GM18873 (cell line): ENCODE measurements at regions not wholly inside any gene's neighbourhood (a gene's known extent, or its start where the extent isn't known, plus 50 kb on each side); places are given as distances from the start of the nearest gene placed in this dataset.
A peak's percentile ranks its signal among the peaks of the same experiment; 100 is the strongest.
"Not testable (repeated sequence)": the region's sequence is repeated elsewhere in the genome, so short reads cannot be mapped to it uniquely, and the experiment has no call there.

Experiments used
- ATAC-seq: cut with Tn5 transposase; IDR thresholded peaks from one replicate; pipeline ENCODE4 v1.9.1; 2021; ENCODE audit warnings: mild to moderate bottlenecking, moderate library complexity, moderate number of reproducible peaks; ENCODE audit not compliant: unreplicated experiment, low FRiP score

DNA sequence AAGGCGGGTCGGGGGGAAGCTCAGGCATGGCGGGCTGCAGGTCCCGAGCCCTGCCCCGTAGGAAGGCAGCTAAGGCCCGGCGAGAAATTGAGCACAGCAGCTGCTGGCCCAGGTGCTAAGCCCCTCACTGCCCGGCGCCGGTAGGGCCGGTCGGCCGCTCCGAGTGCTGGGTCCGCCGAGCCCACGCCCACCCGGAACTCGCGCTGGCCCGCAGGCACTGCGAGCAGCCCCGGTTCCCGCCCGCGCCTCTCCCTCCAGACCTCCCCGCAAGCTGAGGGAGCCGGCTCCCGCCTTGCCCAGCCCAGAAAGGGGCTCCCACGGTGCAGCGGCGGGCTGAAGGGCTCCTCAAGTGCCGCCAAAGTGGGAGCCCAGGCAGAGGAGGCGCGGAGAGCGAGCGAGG is 209.9 kb downstream of the TRIB2 start:
- ATAC-seq: not testable (repeated sequence)

DNA sequence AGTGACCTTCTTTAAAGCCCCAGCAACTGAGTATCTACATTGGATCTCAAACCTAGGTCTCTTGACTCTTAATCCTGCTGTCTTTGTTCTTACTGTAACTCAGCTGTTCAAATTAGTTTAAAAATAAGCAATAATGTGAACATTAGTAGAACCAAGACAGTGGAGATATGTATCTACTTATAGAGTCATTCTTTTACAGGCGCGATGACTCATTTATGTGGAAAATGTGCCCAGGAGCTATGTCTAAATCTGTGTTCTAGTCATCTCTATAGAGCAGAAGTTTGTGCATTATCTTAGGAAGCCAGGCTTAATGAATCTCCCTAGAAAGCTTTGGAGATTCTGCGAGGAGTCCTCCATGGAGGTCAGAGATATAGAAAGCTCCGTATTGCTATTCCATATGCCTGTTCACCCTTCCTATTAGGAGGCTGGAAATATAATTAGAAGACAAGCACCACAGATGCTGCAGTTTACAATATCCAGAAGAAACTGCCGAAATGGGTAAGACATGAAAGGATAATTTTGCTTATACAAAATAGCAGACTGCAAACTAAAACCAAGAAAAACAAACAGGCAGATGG is 211.6 kb downstream of the TRIB2 start:
- no peak for ATAC-seq

DNA sequence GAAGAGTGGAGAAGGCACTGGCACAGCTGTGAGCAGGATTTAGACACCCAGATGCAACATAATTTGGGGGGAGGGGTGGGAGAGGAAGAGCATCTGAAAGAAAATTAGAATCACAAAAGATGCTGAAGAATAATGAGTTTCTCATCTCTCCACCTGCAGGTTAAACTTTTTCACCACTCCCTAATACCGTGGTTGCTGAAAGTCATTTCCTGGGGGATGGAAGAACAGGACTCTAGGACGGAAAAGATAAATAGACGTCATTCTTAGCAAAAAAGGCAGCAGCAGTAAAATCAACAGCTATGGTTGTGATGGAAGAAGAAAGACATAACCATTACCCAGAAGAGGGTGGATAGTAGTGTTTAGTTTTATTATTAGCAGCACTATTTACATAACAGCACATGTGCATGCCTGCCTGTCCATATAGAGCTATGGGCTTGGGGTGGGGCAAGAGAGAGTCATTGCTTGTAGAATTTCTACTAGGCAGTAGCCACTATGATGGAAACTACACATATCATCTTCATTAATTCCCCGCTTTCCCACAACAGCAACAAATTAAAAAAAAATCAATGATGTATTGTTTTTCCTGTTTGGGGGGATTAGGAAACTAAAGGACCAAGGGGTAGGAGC is 212.2 kb downstream of the TRIB2 start:
- no peak for ATAC-seq

DNA sequence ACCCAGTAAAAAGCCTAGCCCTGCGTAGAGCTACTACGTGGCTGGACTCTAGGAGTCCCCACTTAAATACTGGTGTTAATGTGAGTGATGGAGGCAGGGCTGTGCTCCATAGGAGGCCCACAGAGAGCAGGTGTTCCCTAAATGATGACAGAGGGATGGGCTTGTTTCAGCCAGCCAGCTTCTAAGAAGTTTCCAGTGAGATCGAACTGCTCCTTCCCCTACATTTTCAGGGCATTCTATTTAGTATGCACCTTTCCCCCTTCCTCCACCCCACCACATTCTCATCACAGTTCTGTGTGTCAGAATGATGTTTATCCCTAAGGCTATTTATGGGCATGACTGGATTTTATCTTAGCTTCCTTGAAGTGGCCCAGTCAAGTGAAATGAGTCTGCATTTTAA is 213.0 kb downstream of the TRIB2 start:
- ATAC-seq: no peak

DNA sequence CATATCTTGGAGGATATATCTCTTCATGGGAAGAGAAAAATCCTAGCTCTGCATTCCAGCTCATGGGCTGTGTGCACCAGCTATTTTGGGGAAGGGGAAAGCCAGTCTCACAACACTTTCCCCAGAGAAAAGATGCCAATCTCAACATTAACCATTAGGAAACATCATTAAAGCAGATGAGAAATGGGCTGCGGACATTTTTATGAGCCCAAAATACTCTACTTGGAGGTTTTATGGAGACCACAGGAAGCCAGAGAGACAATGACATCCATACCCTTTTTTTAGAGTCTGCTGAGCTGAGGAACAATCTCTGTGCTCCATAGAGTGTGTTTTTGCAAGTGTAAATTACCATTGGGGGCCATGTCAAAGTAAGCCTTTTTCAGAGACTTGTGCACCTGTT is 213.7 kb downstream of the TRIB2 start:
- ATAC-seq: no peak

DNA sequence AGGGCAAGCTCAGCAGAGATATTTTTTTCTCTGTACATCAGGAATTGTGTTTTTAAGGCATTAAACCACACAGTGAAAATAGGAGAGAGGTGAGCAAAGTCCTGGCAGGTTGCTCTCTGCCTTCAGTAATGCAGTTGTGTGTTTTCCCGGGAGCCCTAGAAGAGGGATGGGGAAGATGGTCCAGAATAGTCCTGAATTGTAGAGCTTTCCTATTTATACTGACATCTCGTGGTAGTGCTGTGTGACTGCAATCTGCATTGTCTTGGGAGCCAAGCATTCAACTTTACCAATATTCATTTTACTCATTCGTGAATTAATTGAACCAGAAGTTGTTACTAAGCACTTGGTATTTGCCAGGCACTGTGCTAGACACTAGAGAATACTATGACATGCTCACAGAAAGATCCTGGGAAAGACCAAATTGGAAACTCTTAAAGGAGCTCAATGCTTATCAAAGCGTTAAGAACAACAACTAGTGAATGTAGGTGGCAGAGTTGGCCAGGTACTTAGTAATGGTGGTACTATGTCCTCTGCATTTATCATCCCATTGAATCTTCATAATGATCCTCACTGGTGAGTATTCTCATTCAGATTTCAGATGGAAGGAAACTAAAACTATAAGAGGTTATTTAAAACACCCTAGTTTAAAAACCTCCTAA is 214.6 kb downstream of the TRIB2 start:
- no peak for ATAC-seq

DNA sequence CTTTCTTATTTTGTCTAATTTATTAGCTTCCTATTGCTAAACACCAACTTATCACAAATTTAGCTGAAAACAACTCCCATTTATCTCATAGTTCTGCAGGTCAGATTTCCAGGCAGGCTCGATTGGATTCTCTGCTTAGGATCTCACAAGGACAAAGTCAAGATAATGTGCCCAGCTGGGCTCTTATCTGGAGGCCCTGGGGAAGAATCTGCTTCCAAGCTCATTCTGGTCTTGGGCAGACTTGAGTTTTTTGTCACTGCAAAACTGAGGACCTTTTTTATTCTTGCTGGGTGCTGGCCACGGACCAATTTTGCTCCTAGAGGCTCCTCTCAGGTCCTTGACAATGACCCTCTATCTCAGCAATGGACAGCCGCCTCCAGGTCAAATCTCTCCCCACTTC is 215.5 kb downstream of the TRIB2 start:
- ATAC-seq: no peak

DNA sequence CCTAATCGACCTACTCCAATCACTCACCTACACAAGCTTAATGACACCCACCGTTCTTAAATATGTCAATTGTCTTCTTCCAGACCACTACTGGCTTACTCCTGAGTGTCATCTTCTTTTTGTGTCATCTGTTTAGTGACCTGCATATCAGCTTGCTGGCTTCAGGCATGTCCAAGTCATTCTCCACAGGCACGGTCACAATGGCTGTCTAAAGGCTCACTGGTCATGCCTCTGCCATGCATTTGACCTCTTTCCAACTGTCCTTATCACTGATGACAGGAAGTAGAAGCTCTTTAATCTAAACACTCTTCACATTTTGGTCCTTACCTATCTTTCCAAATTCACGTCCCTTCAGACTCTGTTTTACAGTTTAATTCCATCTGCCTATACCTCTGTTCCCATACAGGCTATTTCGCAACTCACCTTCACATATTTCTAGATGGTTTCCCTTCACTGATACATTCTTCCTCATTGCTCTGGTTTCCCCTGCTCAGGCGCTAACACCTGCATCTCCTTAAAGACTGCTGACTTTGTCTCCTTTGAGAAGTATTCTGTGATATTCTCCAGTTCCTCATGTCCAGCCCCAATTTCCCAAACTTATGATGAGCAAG is 217.5 kb downstream of the TRIB2 start:
- no peak for ATAC-seq

DNA sequence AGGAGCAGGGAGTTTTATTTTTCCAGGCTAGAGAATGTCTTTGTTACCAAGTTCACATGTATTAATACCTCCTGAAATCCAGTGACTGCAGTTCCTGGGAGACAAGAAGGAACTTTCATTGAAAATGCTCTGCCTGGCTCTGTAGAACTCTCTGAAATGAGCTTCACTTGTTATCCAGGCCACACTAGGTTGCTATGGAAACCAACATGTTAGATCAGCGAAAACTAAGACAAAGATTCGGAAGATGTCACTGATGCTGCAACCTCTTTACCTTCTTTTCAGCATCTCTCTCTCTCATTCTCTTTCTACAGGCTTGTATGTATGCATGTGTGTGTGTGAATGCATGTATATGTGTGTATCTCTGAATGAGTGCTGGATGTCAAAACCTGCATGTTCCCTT is 218.5 kb downstream of the TRIB2 start:
- no peak for ATAC-seq

DNA sequence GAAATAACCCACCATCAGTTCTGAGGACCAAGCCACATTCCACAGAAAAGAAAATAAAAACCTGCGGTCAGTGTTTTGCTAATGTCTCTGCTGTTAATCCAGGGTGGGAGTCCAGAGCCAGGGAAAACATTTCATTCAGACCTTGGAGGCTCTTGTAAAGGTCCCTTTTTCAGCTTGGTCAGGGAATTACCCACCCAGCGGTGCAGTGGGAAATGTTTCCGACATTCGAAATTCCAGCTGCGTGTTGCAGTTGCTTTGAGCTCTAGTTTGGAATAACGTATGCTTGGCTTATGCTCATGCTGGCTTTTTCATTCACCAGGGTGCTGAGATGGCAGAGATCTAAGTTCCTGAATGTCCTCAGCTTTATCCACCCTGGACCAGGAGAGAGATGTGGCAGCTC is 219.1 kb downstream of the TRIB2 start:
- ATAC-seq: no peak

DNA sequence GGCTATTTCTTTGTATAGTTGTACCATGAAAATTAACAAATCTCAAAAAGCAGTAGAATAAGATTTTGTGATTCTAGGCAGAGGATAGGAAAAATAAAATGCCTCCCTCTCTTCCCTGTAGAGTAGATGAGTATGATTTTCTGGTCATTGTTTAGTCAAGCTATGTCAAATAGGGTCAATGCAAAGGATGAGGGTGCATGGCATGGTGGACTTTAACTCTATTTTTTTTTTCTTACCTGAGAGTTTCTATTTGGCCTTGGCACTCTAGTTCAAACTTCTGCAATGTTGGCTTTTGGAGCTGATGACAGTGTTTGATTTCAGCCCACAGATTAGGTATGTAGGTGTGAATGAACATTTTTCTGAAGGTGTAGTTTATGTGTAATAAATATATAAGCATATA is 224.5 kb downstream of the TRIB2 start:
- no peak for ATAC-seq

DNA sequence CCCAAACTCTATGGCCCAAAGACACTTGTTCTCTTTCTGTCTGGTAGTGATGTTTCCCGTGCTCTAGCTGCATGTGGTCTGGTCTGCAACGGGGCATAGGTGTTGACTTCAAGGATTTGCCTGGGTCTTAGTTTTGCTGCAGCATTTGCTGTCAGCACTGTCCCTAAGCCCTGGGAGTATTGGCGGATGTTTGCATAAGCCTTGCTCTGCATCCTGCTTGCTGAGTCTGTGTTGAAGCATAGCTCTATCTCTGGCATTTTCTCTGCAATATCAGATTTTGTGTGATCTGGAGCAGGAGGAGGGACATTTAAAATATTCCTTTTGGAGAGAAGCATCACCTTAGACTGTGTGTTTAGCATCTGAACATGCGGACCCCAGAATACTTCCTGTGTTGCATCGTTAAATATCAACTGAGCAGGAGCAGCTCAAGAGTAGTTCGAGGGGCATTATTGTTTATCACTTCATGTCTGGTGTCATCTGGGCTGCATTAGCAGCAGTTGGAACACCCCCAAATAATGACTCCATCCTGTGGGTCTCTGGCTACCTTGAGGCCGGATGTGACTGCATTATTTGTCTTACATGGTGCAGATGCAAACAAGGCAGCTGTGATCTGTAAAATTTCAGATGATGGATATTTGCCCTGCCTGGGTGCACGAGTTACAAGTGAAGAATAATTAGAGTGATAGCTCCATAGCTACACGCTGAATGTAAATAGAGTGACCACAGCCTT is 231.7 kb downstream of the TRIB2 start:
- no peak for ATAC-seq

DNA sequence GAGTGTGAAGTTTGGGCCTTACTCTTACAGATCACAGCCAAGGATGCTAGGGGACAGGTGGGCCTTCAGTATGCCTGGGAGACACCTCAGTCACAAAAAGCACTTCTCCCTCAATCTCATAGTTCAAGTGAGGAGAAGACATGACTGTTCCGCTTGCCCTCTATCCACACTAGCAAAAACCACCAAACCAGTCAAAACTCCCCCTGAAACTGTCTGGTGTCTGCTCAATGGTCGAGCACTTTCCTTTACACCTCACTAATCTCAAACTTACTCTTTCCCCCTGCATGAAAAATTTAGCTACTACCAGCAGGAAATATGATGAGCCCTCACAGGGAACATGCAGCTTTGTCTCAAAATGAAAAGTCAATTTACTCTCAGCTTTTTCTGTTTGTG is 232.2 kb downstream of the TRIB2 start:
- ATAC-seq: peak; percentile 58

DNA sequence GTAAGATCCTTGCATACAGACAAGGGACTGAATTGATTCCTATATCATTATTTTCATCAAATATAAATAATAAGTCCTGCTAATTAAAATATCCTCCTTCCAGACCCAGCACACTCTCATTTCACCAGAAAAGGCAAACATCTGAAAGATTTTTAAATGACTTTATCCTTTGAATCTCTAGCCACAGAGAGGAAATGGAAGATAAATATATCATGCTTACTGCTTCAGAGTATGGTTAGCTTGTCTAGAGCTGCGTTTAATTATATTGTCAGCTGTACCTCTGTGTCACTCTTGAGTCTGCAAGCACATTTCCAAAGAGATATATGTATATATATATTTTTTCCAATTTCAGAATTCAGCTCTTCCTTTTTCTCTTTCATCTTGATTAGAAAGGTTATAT is 232.7 kb downstream of the TRIB2 start:
- no peak for ATAC-seq

DNA sequence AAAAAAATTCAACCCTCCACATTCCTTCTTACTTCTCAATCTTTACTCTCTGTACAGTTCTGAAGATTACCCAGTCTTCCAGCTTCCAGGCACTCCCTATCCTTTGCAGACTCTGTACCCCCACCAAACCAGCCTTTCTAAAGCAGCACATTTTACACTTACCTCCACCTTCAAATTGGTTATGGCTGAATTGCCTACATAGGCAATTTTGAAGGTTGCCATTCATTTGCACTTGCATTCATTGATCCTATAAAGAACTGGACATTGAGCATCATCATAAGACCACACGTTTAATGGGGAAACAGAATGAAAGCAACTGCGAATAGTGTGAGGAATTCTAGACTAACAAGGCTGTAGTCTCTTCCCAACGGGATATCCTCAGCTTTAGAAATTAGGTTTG is 233.4 kb downstream of the TRIB2 start:
- ATAC-seq: no peak

DNA sequence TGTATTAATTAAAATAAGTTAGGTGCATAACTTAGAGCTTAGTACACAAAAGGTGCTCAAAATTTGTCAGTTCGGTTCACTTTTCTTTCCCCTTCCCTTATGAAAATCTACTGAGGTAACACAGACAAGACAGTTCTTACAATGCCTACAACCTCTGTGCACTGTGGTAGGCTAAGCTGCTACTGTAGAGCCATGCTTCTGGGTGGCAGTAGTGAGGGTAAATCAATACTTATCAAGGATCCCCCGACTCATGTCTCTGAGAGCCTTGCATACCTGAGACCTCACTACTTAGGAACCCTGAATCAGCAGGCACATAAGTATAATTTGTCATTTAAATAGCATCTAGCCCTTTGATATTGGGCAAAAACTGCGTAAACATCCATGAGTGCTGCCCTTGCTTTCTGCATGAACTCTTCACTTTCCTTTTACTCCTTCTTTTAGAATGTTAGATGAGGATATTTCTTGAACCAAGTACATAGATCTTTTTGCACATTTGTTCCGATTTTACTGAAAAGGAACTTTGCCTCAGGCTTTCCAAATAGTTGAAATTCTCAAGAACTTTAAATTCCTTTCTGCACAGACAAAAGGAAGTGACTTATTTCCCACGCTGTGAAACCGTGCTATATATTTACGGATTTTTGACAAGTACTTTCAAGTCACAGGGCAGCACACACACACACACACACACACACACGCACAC is 234.4 kb downstream of the TRIB2 start:
- no peak for ATAC-seq

DNA sequence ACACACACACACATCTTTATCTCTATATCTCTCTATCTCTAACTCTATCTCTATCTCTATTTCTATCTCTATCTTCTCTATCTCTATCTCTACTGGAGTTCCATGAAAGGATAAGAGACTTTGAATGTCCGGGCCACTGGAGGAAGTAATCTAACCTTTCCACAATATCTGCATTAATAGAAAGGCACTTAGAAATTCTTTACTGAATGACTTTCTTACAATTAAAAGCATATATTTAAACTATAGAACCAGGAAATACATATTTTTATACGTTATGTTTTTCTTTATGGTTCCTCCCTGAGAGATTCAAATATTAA is 234.9 kb downstream of the TRIB2 start:
- no peak for ATAC-seq

DNA sequence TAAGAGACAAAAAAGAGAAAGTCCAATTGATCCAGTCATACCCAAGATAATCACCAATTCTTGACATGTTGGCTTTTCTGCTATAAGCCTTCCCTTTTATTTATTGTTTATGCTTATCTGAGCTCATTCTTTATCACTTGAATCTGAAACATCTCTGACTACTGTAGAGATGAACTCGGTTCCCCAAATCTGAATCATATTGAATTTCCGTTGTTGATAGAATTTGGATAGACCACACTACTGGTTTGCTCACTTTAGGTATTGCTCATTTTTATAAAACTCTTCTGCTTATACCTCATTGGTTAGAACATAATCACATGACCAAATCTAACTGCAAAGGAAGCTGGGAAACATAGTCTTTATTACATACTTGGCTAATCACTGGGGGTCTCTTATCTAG is 236.9 kb downstream of the TRIB2 start:
- ATAC-seq: no peak

DNA sequence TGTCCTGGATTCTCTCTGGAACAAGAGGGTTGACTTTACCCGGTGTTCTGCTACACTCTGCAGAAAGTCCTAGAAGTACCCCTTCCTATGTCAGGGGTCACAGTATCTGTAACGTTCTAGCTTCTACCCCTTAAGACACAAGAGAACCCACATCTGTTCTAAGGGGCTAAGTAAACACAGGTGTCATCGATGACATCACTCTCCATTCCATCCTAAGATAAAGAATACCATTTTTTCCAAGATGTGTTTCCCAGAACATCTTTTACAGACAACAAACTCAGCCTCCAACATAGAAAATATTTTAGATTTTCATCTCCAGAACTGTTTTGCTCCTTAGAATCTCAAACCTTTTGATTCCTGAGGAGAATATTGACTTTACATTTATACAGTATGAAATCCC is 239.1 kb downstream of the TRIB2 start:
- no peak for ATAC-seq

DNA sequence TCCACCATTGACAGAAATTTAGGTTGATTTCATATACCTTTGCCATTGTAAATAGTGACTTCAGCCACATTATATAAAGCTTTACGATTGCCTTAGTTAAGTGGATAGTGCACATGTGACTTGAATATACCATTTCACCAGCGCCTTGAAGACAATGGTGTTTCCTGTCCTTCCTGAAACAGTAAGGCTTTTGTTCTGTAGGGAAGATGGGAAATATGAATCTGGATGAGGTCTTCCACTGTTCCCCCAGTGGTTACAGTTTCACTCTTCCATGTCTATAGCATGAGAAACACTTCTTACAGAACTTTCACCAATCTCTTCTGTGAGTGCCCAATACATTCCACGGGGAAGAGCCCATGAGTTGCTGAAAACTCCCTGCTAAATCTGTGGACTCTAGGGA is 240.5 kb downstream of the TRIB2 start:
- no peak for ATAC-seq

DNA sequence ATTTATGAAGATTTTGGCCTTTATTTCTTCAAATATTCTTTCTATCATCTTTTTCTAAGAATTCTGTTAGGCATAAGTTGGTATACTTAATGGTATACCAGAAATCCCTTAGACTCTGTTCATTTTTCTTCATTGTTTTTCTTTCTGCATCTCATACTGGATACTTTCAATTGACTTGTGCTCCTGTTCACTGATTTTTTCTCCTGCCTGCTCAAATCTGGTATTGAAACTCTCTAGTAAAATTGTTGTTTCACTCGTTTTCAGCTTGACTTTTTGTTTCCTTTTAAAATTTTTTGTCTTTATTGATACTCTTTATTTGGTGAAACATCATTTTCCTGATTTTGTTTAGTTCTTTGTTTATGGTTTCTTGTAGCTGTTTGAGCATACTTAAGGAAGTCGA is 243.2 kb downstream of the TRIB2 start:
- ATAC-seq: no peak
